ENCODE measurements at regions not wholly inside any gene's neighbourhood (a gene's known extent, or its start where the extent isn't known, plus 50 kb on each side); places are given as distances from the start of the nearest gene placed in this dataset.

- peaks cover 18% of the 10 kb centered on the region for H3K36me3 Mint-ChIP-seq
- DNase-seq (ENCODE audit: low spot score in 2 of 2) = no peak
- H3K4me1 Mint-ChIP-seq = no peaks in the 10 kb centered on the region
- no peaks in the 10 kb centered on the region for H3K9me3 Mint-ChIP-seq
- no peak overlapping the region for H3K4me3 Mint-ChIP-seq
- ATAC-seq (ENCODE audit: low read depth) = no peak
- no peak overlapping the region for H3K27ac Mint-ChIP-seq
- no peaks in the 10 kb centered on the region for H3K27me3 Mint-ChIP-seq
Observed at GRCh38 chr5:128021411-128021810, 62.2 kb upstream of the SLC12A2 start.
